Neuronal stem cell (in vitro differentiated cells): ENCODE measurements at regions not wholly inside any gene's neighbourhood (a gene's known extent, or its start where the extent isn't known, plus 50 kb on each side); places are given as distances from the start of the nearest gene placed in this dataset.
"Not testable (repeated sequence)": the region's sequence is repeated elsewhere in the genome, so short reads cannot be mapped to it uniquely, and the experiment has no call there.

Experiments
- DNase-seq: peaks from one replicate; pipeline ENCODE4 v3.0.0-alpha.2; 2013; ENCODE audit warnings: low spot score
- H2AFZ ChIP-seq: one replicate; pipeline ENCODE4 v1.6.1; 2013; ENCODE audit warnings: mild to moderate bottlenecking, low read length, inconsistent platforms
- H2AK5ac ChIP-seq: 2 replicates; pipeline ENCODE4 v1.6.1; 2013; ENCODE audit warnings: low read depth, mild to moderate bottlenecking, inconsistent platforms, low read length, moderate library complexity, mixed read lengths
- H2BK120ac ChIP-seq: 2 replicates; pipeline ENCODE4 v1.6.1; 2013; ENCODE audit warnings: low read depth, mild to moderate bottlenecking, inconsistent platforms, low read length, moderate library complexity, mixed read lengths
- H2BK12ac ChIP-seq: one replicate; pipeline ENCODE4 v1.6.1; 2013; ENCODE audit warnings: low read length, inconsistent platforms
- H2BK15ac ChIP-seq: 2 replicates; pipeline ENCODE4 v1.6.1; 2013; ENCODE audit warnings: mild to moderate bottlenecking, low read length, inconsistent platforms, mixed read lengths
- H2BK5ac ChIP-seq: one replicate; pipeline ENCODE4 v1.6.1; 2013; ENCODE audit warnings: inconsistent platforms, mild to moderate bottlenecking, low read length, moderate library complexity
- H3K14ac ChIP-seq: one replicate; pipeline ENCODE4 v1.6.1; 2013; ENCODE audit warnings: low read length, inconsistent platforms
- H3K18ac ChIP-seq: 2 replicates; pipeline ENCODE4 v1.6.1; 2013; ENCODE audit warnings: low read length, inconsistent platforms
- H3K23ac ChIP-seq: 2 replicates; pipeline ENCODE4 v1.6.1; 2013; ENCODE audit warnings: low read depth, mild to moderate bottlenecking, mixed read lengths, low read length, inconsistent platforms; ENCODE audit not compliant: poor library complexity
- H3K27ac ChIP-seq: replicated peaks from 3 replicates; pipeline ENCODE4 v1.5.1; 2013; ENCODE audit warnings: low read length, inconsistent platforms
- H3K27me3 ChIP-seq, 3 experiments: 2 replicates each; pipeline ENCODE4 v1.6.1; 2013; ENCODE audit warnings: low read length in 3 of 3, mild to moderate bottlenecking in 2 of 3, inconsistent platforms in 1 of 3, low read depth in 1 of 3, mixed read lengths in 1 of 3, moderate library complexity in 1 of 3; ENCODE audit not compliant: control insufficient read depth in 3 of 3, insufficient read depth in 3 of 3
- H3K36me3 ChIP-seq, 2 donors: replicated peaks in 1 of 2; 2 replicates each; pipeline ENCODE4 v1.6.1; 2013; ENCODE audit warnings: low read length in 2 of 2; ENCODE audit not compliant: control insufficient read depth in 2 of 2, insufficient read depth in 2 of 2
- H3K4ac ChIP-seq: 2 replicates; pipeline ENCODE4 v1.6.1; 2013; ENCODE audit warnings: inconsistent platforms, mild to moderate bottlenecking, low read length, moderate library complexity
- H3K4me1 ChIP-seq, 2 donors: 1 replicate in 1 of 2; 2 replicates in 1 of 2; pipeline ENCODE4 v1.6.1; 2013; ENCODE audit warnings: low read length in 2 of 2, low read depth in 1 of 2; ENCODE audit not compliant: control insufficient read depth in 2 of 2, insufficient read depth in 1 of 2
- H3K4me2 ChIP-seq: one replicate; pipeline ENCODE4 v1.6.1; 2013; ENCODE audit warnings: mild to moderate bottlenecking, low read length, inconsistent platforms; ENCODE audit not compliant: insufficient read depth, poor library complexity, severe bottlenecking
- H3K4me3 ChIP-seq, 2 donors: 2 replicates each; pipeline ENCODE4 v1.5.1; 2013; ENCODE audit warnings: low read length in 2 of 2, mild to moderate bottlenecking in 2 of 2, inconsistent platforms in 1 of 2, moderate library complexity in 1 of 2
- H3K79me1 ChIP-seq: one replicate; pipeline ENCODE4 v1.6.1; 2013; ENCODE audit warnings: low read depth, mild to moderate bottlenecking, inconsistent platforms, low read length, moderate library complexity
- H3K9ac ChIP-seq: one replicate; pipeline ENCODE4 v1.6.1; 2013; ENCODE audit warnings: mild to moderate bottlenecking, low read depth, low read length, inconsistent platforms; ENCODE audit not compliant: poor library complexity
- H3K9me3 ChIP-seq, 2 donors: replicated peaks in 1 of 2; 2 replicates each; pipeline versions ENCODE3 to v1.6.1; 2013; ENCODE audit warnings: low read length in 2 of 2, mild to moderate bottlenecking in 2 of 2, inconsistent platforms in 1 of 2, low read depth in 1 of 2, mixed read lengths in 1 of 2, moderate library complexity in 1 of 2; ENCODE audit not compliant: control insufficient read depth in 2 of 2, insufficient read depth in 1 of 2
- H4K8ac ChIP-seq: one replicate; pipeline ENCODE4 v1.6.1; 2013; ENCODE audit warnings: low read depth, mild to moderate bottlenecking, inconsistent platforms, low read length, moderate library complexity
- H4K91ac ChIP-seq: one replicate; pipeline ENCODE4 v1.6.1; 2013; ENCODE audit warnings: low read length, low read depth, mild to moderate bottlenecking, inconsistent platforms; ENCODE audit not compliant: poor library complexity
- WGBS, 2 donors: extraction: QIAGEN DNeasy Blood & Tissue Kit; methylation state at CpG; one replicate each; pipeline ENCODE4 v1.1.7; 2013; ENCODE audit warnings: missing lambda C conversion rate in 2 of 2, mixed read lengths in 1 of 2; ENCODE audit not compliant: insufficient read length in 2 of 2, insufficient replicate concordance in 1 of 2; ENCODE audit errors: extremely low coverage in 2 of 2; 5-methylcytosine and 5-hydroxymethylcytosine counted together

GRCh38 chr10:33049963-33050920 lies 92.2 kb upstream of the ITGB1 start:
- not testable (repeated sequence) for H2BK120ac ChIP-seq, H3K14ac ChIP-seq, H3K23ac ChIP-seq, H3K9me3 ChIP-seq, H3K4ac ChIP-seq, DNase-seq, H2AK5ac ChIP-seq, H3K27ac ChIP-seq, H3K79me1 ChIP-seq, H4K8ac ChIP-seq, H2BK15ac ChIP-seq, H2BK12ac ChIP-seq, H4K91ac ChIP-seq, H2BK5ac ChIP-seq, H3K4me2 ChIP-seq, H3K27me3 ChIP-seq, H2AFZ ChIP-seq, H3K36me3 ChIP-seq, H3K4me1 ChIP-seq, H3K9ac ChIP-seq, H3K4me3 ChIP-seq
- no CpG with 5 or more reads among the region's 33 CpGs for WGBS, 2 donors
- H3K18ac ChIP-seq, result peak overlapping the region; percentile 35

- no peak for DNase-seq
- no CpG with 5 or more reads among the region's 5 CpGs for WGBS, 2 donors
Observed at GRCh38 chr10:33048223-33048622, 90.2 kb upstream of the ITGB1 start.

GRCh38 chr10:33047655-33048054 lies 89.6 kb upstream of the ITGB1 start:
- no peak overlapping the region for H3K27ac ChIP-seq
- no peak overlapping the region for H3K4ac ChIP-seq
- no peak overlapping the region for H3K4me3 ChIP-seq
- H3K9ac ChIP-seq, result no peak overlapping the region
- no peak overlapping the region for H2AK5ac ChIP-seq
- no CpG with 5 or more reads among the region's 1 CpG for WGBS, 2 donors
- H3K79me1 ChIP-seq, result no peaks in the 10 kb centered on the region
- H3K36me3 ChIP-seq, result no peaks in the 10 kb centered on the region
- DNase-seq, result no peak
- no peaks in the 10 kb centered on the region for H3K9me3 ChIP-seq
- no peak overlapping the region for H3K18ac ChIP-seq
- H2BK5ac ChIP-seq, result no peak overlapping the region
- no peak overlapping the region for H2AFZ ChIP-seq
- no peaks in the 10 kb centered on the region for H3K4me1 ChIP-seq
- H4K91ac ChIP-seq, result no peak overlapping the region
- no peak overlapping the region for H2BK12ac ChIP-seq
- H3K14ac ChIP-seq, result no peak overlapping the region
- no peak overlapping the region for H3K23ac ChIP-seq
- H3K27me3 ChIP-seq, result no peaks in the 10 kb centered on the region
- no peak overlapping the region for H4K8ac ChIP-seq
- H2BK15ac ChIP-seq, result no peak overlapping the region
- no peak overlapping the region for H3K4me2 ChIP-seq
- no peak overlapping the region for H2BK120ac ChIP-seq

More at GRCh38 chr10:33048223-33048622, 90.2 kb upstream of the ITGB1 start:
- H4K91ac ChIP-seq, result no peak overlapping the region
- no peak overlapping the region for H2AFZ ChIP-seq
- no peak overlapping the region for H2BK15ac ChIP-seq
- no peak overlapping the region for H3K9ac ChIP-seq
- H2BK120ac ChIP-seq, result no peak overlapping the region
- H3K14ac ChIP-seq, result no peak overlapping the region
- H2BK12ac ChIP-seq, result no peak overlapping the region
- H3K4ac ChIP-seq, result no peak overlapping the region
- H3K27me3 ChIP-seq, result no peaks in the 10 kb centered on the region
- H3K79me1 ChIP-seq, result no peaks in the 10 kb centered on the region
- no peak overlapping the region for H2AK5ac ChIP-seq
- H3K4me2 ChIP-seq, result no peak overlapping the region
- H3K9me3 ChIP-seq, result no peaks in the 10 kb centered on the region
- no peak overlapping the region for H4K8ac ChIP-seq
- H3K23ac ChIP-seq, result no peak overlapping the region
- no peak overlapping the region for H3K27ac ChIP-seq
- H3K18ac ChIP-seq, result peak overlapping the region; percentile 72
- no peak overlapping the region for H3K4me3 ChIP-seq
- no peaks in the 10 kb centered on the region for H3K36me3 ChIP-seq
- H3K4me1 ChIP-seq, result no peaks in the 10 kb centered on the region
- no peak overlapping the region for H2BK5ac ChIP-seq

DNA sequence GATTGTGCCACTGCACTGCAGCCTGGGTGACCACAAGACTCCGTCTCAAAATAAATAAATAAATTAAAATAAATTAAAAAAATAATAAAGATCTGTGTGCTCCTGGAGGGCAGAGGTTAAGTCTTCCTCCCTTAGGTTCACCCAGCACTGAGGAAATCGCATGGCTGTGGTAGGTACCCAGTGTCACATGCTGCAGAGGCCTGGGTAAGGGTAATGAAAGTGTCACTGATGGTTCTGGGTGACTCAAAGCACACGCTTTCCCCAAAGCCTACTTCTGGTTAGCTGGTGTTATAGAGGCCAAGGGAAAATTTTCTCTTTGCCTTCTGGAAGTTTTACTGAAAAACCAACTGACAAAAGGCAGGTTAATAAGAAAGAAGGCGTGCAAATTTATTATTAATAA lies 88.8 kb upstream of the ITGB1 start:
- Histone ChIP-seq H3K27me3 (no peaks in the 10 kb centered on the region), H3K4ac (no peak overlapping the region), H3K4me1 (no peaks in the 10 kb centered on the region), H3K79me1 (no peaks in the 10 kb centered on the region), H2BK5ac (no peak overlapping the region), H3K18ac (no peak overlapping the region), H2BK15ac (no peak overlapping the region), H4K8ac (no peak overlapping the region), H4K91ac (no peak overlapping the region), H3K36me3 (no peaks in the 10 kb centered on the region), H3K4me3 (no peak overlapping the region), H3K23ac (no peak overlapping the region), H3K4me2 (no peak overlapping the region), H2BK12ac (no peak overlapping the region), H3K9me3 (no peaks in the 10 kb centered on the region), H3K9ac (no peak overlapping the region), H2AFZ (no peak overlapping the region), H2BK120ac (no peak overlapping the region), H3K27ac (no peak overlapping the region), H2AK5ac (no peak overlapping the region), H3K14ac (no peak overlapping the region)
- DNase-seq, result no peak
- WGBS, 2 donors, result no CpG with 5 or more reads among the region's 4 CpGs
